ENCODE measurements at regions not wholly inside any gene's neighbourhood (a gene's known extent, or its start where the extent isn't known, plus 50 kb on each side); places are given as distances from the start of the nearest gene placed in this dataset.

DNA sequence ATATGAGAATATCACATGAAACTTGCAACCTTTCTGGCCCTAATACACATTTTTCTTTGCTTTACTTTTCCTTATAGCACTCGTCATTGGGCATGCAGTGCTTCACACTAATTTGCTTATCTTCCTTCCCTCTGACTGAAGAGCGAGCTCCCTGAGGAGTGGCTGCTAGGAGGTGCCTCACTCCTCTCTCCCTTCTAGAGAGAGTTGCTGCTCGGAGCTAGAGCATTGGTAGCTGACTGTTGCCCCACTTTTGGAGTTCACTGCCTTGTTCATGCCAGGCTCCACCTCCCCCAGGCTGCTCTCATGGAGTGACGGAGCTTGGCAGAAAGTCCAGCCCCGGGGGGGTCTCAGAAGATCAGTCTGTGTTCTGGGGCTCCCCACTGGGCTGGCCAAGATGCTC is 413.2 kb downstream of the MED10 start:
- TF ChIP-seq, protein P1, sequence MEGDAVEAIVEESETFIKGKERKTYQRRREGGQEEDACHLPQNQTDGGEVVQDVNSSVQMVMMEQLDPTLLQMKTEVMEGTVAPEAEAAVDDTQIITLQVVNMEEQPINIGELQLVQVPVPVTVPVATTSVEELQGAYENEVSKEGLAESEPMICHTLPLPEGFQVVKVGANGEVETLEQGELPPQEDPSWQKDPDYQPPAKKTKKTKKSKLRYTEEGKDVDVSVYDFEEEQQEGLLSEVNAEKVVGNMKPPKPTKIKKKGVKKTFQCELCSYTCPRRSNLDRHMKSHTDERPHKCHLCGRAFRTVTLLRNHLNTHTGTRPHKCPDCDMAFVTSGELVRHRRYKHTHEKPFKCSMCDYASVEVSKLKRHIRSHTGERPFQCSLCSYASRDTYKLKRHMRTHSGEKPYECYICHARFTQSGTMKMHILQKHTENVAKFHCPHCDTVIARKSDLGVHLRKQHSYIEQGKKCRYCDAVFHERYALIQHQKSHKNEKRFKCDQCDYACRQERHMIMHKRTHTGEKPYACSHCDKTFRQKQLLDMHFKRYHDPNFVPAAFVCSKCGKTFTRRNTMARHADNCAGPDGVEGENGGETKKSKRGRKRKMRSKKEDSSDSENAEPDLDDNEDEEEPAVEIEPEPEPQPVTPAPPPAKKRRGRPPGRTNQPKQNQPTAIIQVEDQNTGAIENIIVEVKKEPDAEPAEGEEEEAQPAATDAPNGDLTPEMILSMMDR (conservative IDR thresholded peaks at IDR 0.05) = no peak
- no peak for TF ChIP-seq ZFX (IDR thresholded peaks at IDR 0.05)
